SK-N-SH treated with all-trans-retinoic acid at 6 μM for 48 hours (cell line): ENCODE measurements at regions not wholly inside any gene's neighbourhood (a gene's known extent, or its start where the extent isn't known, plus 50 kb on each side); places are given as distances from the start of the nearest gene placed in this dataset.

Experiments used
- ARNTL ChIP-seq: fragments of 450-650 bp; formaldehyde crosslinking; IDR thresholded peaks from 2 replicates; pipeline ENCODE4 v1.5.0; 2020; ENCODE audit warnings: low read depth, mild to moderate bottlenecking, moderate library complexity, borderline replicate concordance
- ESRRG ChIP-seq: fragments of 250-450 bp; sonication (Bioruptor Pico); IDR thresholded peaks from 2 replicates; pipeline ENCODE4 v1.6.1; 2021; ENCODE audit warnings: mild to moderate bottlenecking
- OSR1 ChIP-seq: fragments of 250-450 bp; sonication (Bioruptor Pico); IDR thresholded peaks from 2 replicates; pipeline ENCODE4 v1.8.0; 2022; ENCODE audit warnings: moderate library complexity, mild to moderate bottlenecking, inconsistent platforms
- PPARA ChIP-seq: fragments of 250-450 bp; sonication (Bioruptor Pico); IDR thresholded peaks from 2 replicates; pipeline ENCODE4 v1.5.0; 2020; ENCODE audit warnings: mild to moderate bottlenecking, borderline replicate concordance
- RARB ChIP-seq: fragments of 250-450 bp; sonication (Bioruptor Pico); IDR thresholded peaks from 2 replicates; pipeline ENCODE4 v1.8.0; 2021; ENCODE audit warnings: mild to moderate bottlenecking, moderate library complexity
- SNAI2 ChIP-seq: fragments of 250-450 bp; sonication (Bioruptor Pico); IDR thresholded peaks from 2 replicates; pipeline ENCODE4 v1.5.0; 2020; ENCODE audit warnings: mild to moderate bottlenecking, moderate library complexity
- TCF4 ChIP-seq: fragments of 250-450 bp; sonication (Bioruptor Pico); IDR thresholded peaks from 2 replicates; pipeline ENCODE4 v1.8.0; 2021; ENCODE audit warnings: mild to moderate bottlenecking, moderate library complexity, borderline replicate concordance
- TOX ChIP-seq: fragments of 250-450 bp; sonication (Bioruptor Pico); IDR thresholded peaks from 2 replicates; pipeline ENCODE4 v1.8.0; 2021; ENCODE audit warnings: mild to moderate bottlenecking, moderate library complexity, borderline replicate concordance
- TSHZ2 ChIP-seq: fragments of 250-450 bp; sonication (Bioruptor Pico); IDR thresholded peaks from 2 replicates; pipeline ENCODE4 v1.5.0; 2020; ENCODE audit warnings: mild to moderate bottlenecking, moderate library complexity
- ZFP3 ChIP-seq: fragments of 250-450 bp; sonication (Bioruptor Pico); IDR thresholded peaks from 2 replicates; pipeline ENCODE4 v1.5.0; 2020; ENCODE audit warnings: mild to moderate bottlenecking, moderate library complexity
- ZNF565 ChIP-seq: fragments of 450-650 bp; formaldehyde crosslinking; conservative IDR thresholded peaks from 2 replicates; pipeline ENCODE4 v1.5.0; 2020; ENCODE audit warnings: low read depth, mild to moderate bottlenecking, moderate library complexity
- ZNF70 ChIP-seq: fragments of 450-650 bp; formaldehyde crosslinking; IDR thresholded peaks from 2 replicates; pipeline ENCODE4 v1.5.0; 2020; ENCODE audit warnings: mild to moderate bottlenecking, moderate library complexity

- TF ChIP-seq ZNF70 (CRISPR knock-in tag) = no peak
- no peak for TF ChIP-seq TSHZ2 (CRISPR knock-in tag)
- TF ChIP-seq TCF4 (CRISPR knock-in tag) = no peak
- TF ChIP-seq PPARA (CRISPR knock-in tag) = no peak
- TF ChIP-seq ARNTL (CRISPR knock-in tag) = no peak
- no peak for TF ChIP-seq SNAI2 (CRISPR knock-in tag)
- TF ChIP-seq TOX (CRISPR knock-in tag) = no peak
- no peak for TF ChIP-seq OSR1 (CRISPR knock-in tag)
- TF ChIP-seq ESRRG (CRISPR knock-in tag) = no peak
- no peak for TF ChIP-seq ZFP3 (CRISPR knock-in tag)
- TF ChIP-seq ZNF565 = no peak
- no peak for TF ChIP-seq RARB (CRISPR knock-in tag)
These were observed 665.5 kb downstream of the GBE1 start for GRCh38 chr3:81095956-81096355.
